ENCODE measurements at regions not wholly inside any gene's neighbourhood (a gene's known extent, or its start where the extent isn't known, plus 50 kb on each side); places are given as distances from the start of the nearest gene placed in this dataset.

GRCh38 chr18:42617221-42617620 is 498.3 kb downstream of the RIT2 start:
- Histone ChIP-seq H3K36me3 (no peaks in the 10 kb centered on the region), H3K4me1 (no peaks in the 10 kb centered on the region), H3K27ac (no peak overlapping the region), H3K4me3 (no peak overlapping the region), H3K9me3 (no peaks in the 10 kb centered on the region), H3K27me3 (no peaks in the 10 kb centered on the region)
- in situ Hi-C loops (cut with MboI; ENCODE audit: low pct_ligation_motif_present in 1 of 4, low pct_unique_long_range_greater_than_20kb in 1 of 4, low sequenced_read_pairs in 3 of 4) (no loop called here), intact Hi-C loops (cut with DNase I; ENCODE audit: low total_unique reads) (no loop called here)
- DNase-seq, result no peak
- 61 to 81% methylated on average over 2 to 3 of the region's 3 CpGs for WGBS, 2 donors (ENCODE audit: low coverage in 1 of 2)
- no peak for TF ChIP-seq POLR2AphosphoS5 (IDR thresholded peaks at IDR 0.05)
- no peak for TF ChIP-seq CTCF (IDR thresholded peaks at IDR 0.05)
- no peak for TF ChIP-seq EP300 (IDR thresholded peaks at IDR 0.05; ENCODE audit: low read depth)
- no peak for TF ChIP-seq POLR2A (IDR thresholded peaks at IDR 0.05)

GRCh38 chr18:42619771-42620170 is 495.7 kb downstream of the RIT2 start:
- intact Hi-C loops (cut with DNase I; ENCODE audit: low total_unique reads), result no loop called here
- Histone ChIP-seq H3K36me3 (no peaks in the 10 kb centered on the region), H3K27ac (no peak overlapping the region), H3K4me3 (no peak overlapping the region), H3K4me1 (no peaks in the 10 kb centered on the region), H3K27me3 (no peaks in the 10 kb centered on the region), H3K9me3 (no peaks in the 10 kb centered on the region)
- TF ChIP-seq POLR2A (IDR thresholded peaks at IDR 0.05) (no peak), CTCF (IDR thresholded peaks at IDR 0.05) (no peak), EP300 (IDR thresholded peaks at IDR 0.05; ENCODE audit: low read depth) (no peak), POLR2AphosphoS5 (IDR thresholded peaks at IDR 0.05) (no peak)
- in situ Hi-C loops (cut with MboI; ENCODE audit: low pct_ligation_motif_present in 1 of 4, low pct_unique_long_range_greater_than_20kb in 1 of 4, low sequenced_read_pairs in 3 of 4), result no loop called here
- no peak for DNase-seq
- WGBS, 2 donors (ENCODE audit: low coverage in 1 of 2), result 77 to 79% methylated on average over 1 of the region's 1 CpG

GRCh38 chr18:42620657-42621056 is 494.8 kb downstream of the RIT2 start:
- Histone ChIP-seq H3K9me3 (no peaks in the 10 kb centered on the region), H3K27ac (no peak overlapping the region), H3K27me3 (no peaks in the 10 kb centered on the region), H3K4me1 (no peaks in the 10 kb centered on the region), H3K4me3 (no peak overlapping the region), H3K36me3 (no peaks in the 10 kb centered on the region)
- 46 to 59% methylated on average over 2 of the region's 2 CpGs for WGBS, 2 donors (ENCODE audit: low coverage in 1 of 2)
- in situ Hi-C loops (cut with MboI; ENCODE audit: low pct_ligation_motif_present in 1 of 4, low pct_unique_long_range_greater_than_20kb in 1 of 4, low sequenced_read_pairs in 3 of 4) (no loop called here), intact Hi-C loops (cut with DNase I; ENCODE audit: low total_unique reads) (no loop called here)
- DNase-seq, result no peak
- TF ChIP-seq POLR2AphosphoS5 (IDR thresholded peaks at IDR 0.05) (no peak), CTCF (IDR thresholded peaks at IDR 0.05) (no peak), EP300 (IDR thresholded peaks at IDR 0.05; ENCODE audit: low read depth) (no peak), POLR2A (IDR thresholded peaks at IDR 0.05) (no peak)

GRCh38 chr18:42623935-42624334 is 491.6 kb downstream of the RIT2 start:
- TF ChIP-seq EP300 (IDR thresholded peaks at IDR 0.05; ENCODE audit: low read depth) (no peak), POLR2A (IDR thresholded peaks at IDR 0.05) (no peak), POLR2AphosphoS5 (IDR thresholded peaks at IDR 0.05) (no peak), CTCF (IDR thresholded peaks at IDR 0.05) (no peak)
- no peaks in the 10 kb centered on the region for H3K36me3 ChIP-seq
- no peaks in the 10 kb centered on the region for H3K27me3 ChIP-seq
- H3K4me1 ChIP-seq, result no peaks in the 10 kb centered on the region
- no peaks in the 10 kb centered on the region for H3K9me3 ChIP-seq
- intact Hi-C loops (cut with DNase I; ENCODE audit: low total_unique reads), result no loop called here
- WGBS, 2 donors (ENCODE audit: low coverage in 1 of 2), result 85% methylated on average over 4 of the region's 4 CpGs
- DNase-seq, result no peak
- in situ Hi-C loops (cut with MboI; ENCODE audit: low pct_ligation_motif_present in 1 of 4, low pct_unique_long_range_greater_than_20kb in 1 of 4, low sequenced_read_pairs in 3 of 4), result no loop called here
- no peak overlapping the region for H3K27ac ChIP-seq
- no peak overlapping the region for H3K4me3 ChIP-seq
